ENCODE measurements at regions not wholly inside any gene's neighbourhood (a gene's known extent, or its start where the extent isn't known, plus 50 kb on each side); places are given as distances from the start of the nearest gene placed in this dataset.

GRCh38 chr6:14676977-14677781 lies 559.6 kb downstream of the CD83 start:
- no peak for DNase-seq

GRCh38 chr6:14681699-14682487 lies 564.0 kb upstream of the JARID2 start:
- no peak for DNase-seq

GRCh38 chr6:14682812-14683211 lies 563.1 kb upstream of the JARID2 start:
- DNase-seq, result no peak

GRCh38 chr6:14689639-14690038 lies 556.2 kb upstream of the JARID2 start:
- no peak for DNase-seq

GRCh38 chr6:14690120-14691056 lies 555.5 kb upstream of the JARID2 start:
- DNase-seq, result no peak

GRCh38 chr6:14692208-14692607 lies 553.7 kb upstream of the JARID2 start:
- no peak for DNase-seq

GRCh38 chr6:14693301-14694192 lies 552.3 kb upstream of the JARID2 start:
- DNase-seq, result peak in 1 of 2 experiments; percentile 3

GRCh38 chr6:14694308-14694707 lies 551.6 kb upstream of the JARID2 start:
- no peak for DNase-seq

GRCh38 chr6:14695579-14695978 lies 550.3 kb upstream of the JARID2 start:
- DNase-seq, result no peak

- DNase-seq, result no peak
Observed at GRCh38 chr6:14696367-14696766, 549.5 kb upstream of the JARID2 start.

GRCh38 chr6:14697427-14697826 lies 548.4 kb upstream of the JARID2 start:
- no peak for DNase-seq

- DNase-seq, result no peak
Observed at GRCh38 chr6:14699803-14700601, 545.9 kb upstream of the JARID2 start.

- DNase-seq, result no peak
Observed at GRCh38 chr6:14701946-14702345, 543.9 kb upstream of the JARID2 start.

GRCh38 chr6:14702678-14703077 lies 543.2 kb upstream of the JARID2 start:
- DNase-seq, result no peak

- no peak for DNase-seq
Observed at GRCh38 chr6:14703586-14703985, 542.3 kb upstream of the JARID2 start.

- DNase-seq, result no peak
Observed at GRCh38 chr6:14704383-14705271, 541.2 kb upstream of the JARID2 start.

- DNase-seq, result no peak
Observed at GRCh38 chr6:14705841-14706377, 540.0 kb upstream of the JARID2 start.

- DNase-seq, result no peak
Observed at GRCh38 chr6:14706378-14706929, 539.4 kb upstream of the JARID2 start.

- DNase-seq, result no peak
Observed at GRCh38 chr6:14707276-14707675, 538.6 kb upstream of the JARID2 start.

Measured in NCI-H524 (cell line).